ENCODE measurements at regions not wholly inside any gene's neighbourhood (a gene's known extent, or its start where the extent isn't known, plus 50 kb on each side); places are given as distances from the start of the nearest gene placed in this dataset.

GRCh38 chr5:118778941-118779340, 209.4 kb downstream of the DTWD2 start:
- no peak for DNase-seq

- no peak for DNase-seq
Observed at GRCh38 chr5:118777189-118777736, 211.1 kb downstream of the DTWD2 start.

GRCh38 chr5:118776755-118777154, 211.6 kb downstream of the DTWD2 start:
- DNase-seq: no peak

GRCh38 chr5:118775790-118776499, 212.4 kb downstream of the DTWD2 start:
- no peak for DNase-seq

GRCh38 chr5:118768607-118769175, 219.7 kb downstream of the DTWD2 start:
- DNase-seq: no peak

- DNase-seq: no peak
Observed at GRCh38 chr5:118762291-118762690, 226.1 kb downstream of the DTWD2 start.

GRCh38 chr5:118761814-118762213, 226.5 kb downstream of the DTWD2 start:
- DNase-seq: no peak

GRCh38 chr5:118752969-118753368, 235.4 kb downstream of the DTWD2 start:
- DNase-seq: no peak

GRCh38 chr5:118736396-118736795, 252.0 kb downstream of the DTWD2 start:
- DNase-seq: no peak

GRCh38 chr5:118733394-118733793, 255.0 kb downstream of the DTWD2 start:
- DNase-seq: no peak

- DNase-seq: no peak
Observed at GRCh38 chr5:118728191-118728590, 260.2 kb downstream of the DTWD2 start.

GRCh38 chr5:118726891-118727290, 261.5 kb downstream of the DTWD2 start:
- DNase-seq: no peak

- DNase-seq: no peak
Observed at GRCh38 chr5:118723021-118723338, 265.4 kb downstream of the DTWD2 start.

GRCh38 chr5:118722122-118723020, 266.0 kb downstream of the DTWD2 start:
- DNase-seq: no peak

GRCh38 chr5:118711727-118712126, 276.6 kb downstream of the DTWD2 start:
- no peak for DNase-seq

GRCh38 chr5:118705959-118706667, 282.2 kb downstream of the DTWD2 start:
- DNase-seq: no peak

- no peak for DNase-seq
Observed at GRCh38 chr5:118703241-118703640, 285.1 kb downstream of the DTWD2 start.

GRCh38 chr5:118701791-118702190, 286.6 kb downstream of the DTWD2 start:
- DNase-seq: no peak

- DNase-seq: no peak
Observed at GRCh38 chr5:118700510-118700909, 287.8 kb downstream of the DTWD2 start.

- DNase-seq: no peak
Observed at GRCh38 chr5:118698774-118699173, 289.6 kb downstream of the DTWD2 start.

GRCh38 chr5:118696076-118696475, 292.3 kb downstream of the DTWD2 start:
- peak; percentile 69 for DNase-seq

GRCh38 chr5:118692811-118693342, 295.5 kb downstream of the DTWD2 start:
- peak; percentile 2 for DNase-seq

Data from NCI-H82 (cell line).